Suprapubic skin (tissue), 4 donors: ENCODE measurements at regions not wholly inside any gene's neighbourhood (a gene's known extent, or its start where the extent isn't known, plus 50 kb on each side); places are given as distances from the start of the nearest gene placed in this dataset.

Source experiments
- DNase-seq, 2 donors: peaks; one replicate each; pipeline ENCODE4 v3.0.0-alpha.2; 2019; ENCODE audit warnings: low spot score in 2 of 2
- H3K27ac ChIP-seq: fragments of 200-600 bp; sonication (generic); one replicate; pipeline ENCODE4 v1.5.1; 2019
- H3K27me3 ChIP-seq: fragments of 200-600 bp; sonication (generic); one replicate; pipeline ENCODE4 v1.5.1; 2019
- H3K36me3 ChIP-seq: fragments of 200-600 bp; sonication (generic); one replicate; pipeline ENCODE4 v1.5.1; 2019
- H3K4me1 ChIP-seq: fragments of 200-600 bp; sonication (generic); one replicate; pipeline ENCODE4 v1.5.1; 2019
- H3K4me3 ChIP-seq: fragments of 200-600 bp; sonication (generic); one replicate; pipeline ENCODE4 v1.5.1; 2019; ENCODE audit warnings: mild to moderate bottlenecking
- H3K9me3 ChIP-seq: fragments of 200-600 bp; sonication (generic); one replicate; pipeline ENCODE4 v1.5.1; 2019
- CTCF ChIP-seq, 2 donors: fragments of 200-600 bp in 1 of 2; fragments of 450-650 bp in 1 of 2; sonication (generic) in 1 of 2; IDR thresholded peaks; one replicate each; pipeline ENCODE4 v1.5.1; 2016 to 2019; ENCODE audit warnings: antibody characterized with exemption in 2 of 2, mild to moderate bottlenecking in 1 of 2, moderate library complexity in 1 of 2
- EP300 ChIP-seq: sonication (generic); formaldehyde crosslinking; IDR thresholded peaks from one replicate; pipeline ENCODE4 v1.6.1; 2017; ENCODE audit warnings: antibody characterized with exemption
- POLR2A ChIP-seq, 2 donors: fragments of 450-650 bp; IDR thresholded peaks; one replicate each; pipeline ENCODE4 v1.6.1; 2017; ENCODE audit warnings: antibody characterized with exemption in 2 of 2, mild to moderate bottlenecking in 2 of 2, moderate library complexity in 2 of 2
- POLR2AphosphoS5 ChIP-seq, 3 donors: sonication (generic); formaldehyde crosslinking; IDR thresholded peaks; one replicate each; pipeline ENCODE4 v1.6.1; 2017; ENCODE audit warnings: antibody characterized with exemption in 3 of 3
- WGBS: methylation state at CpG from one replicate; pipeline ENCODE4 v1.1.5; 2018; 5-methylcytosine and 5-hydroxymethylcytosine counted together

- Histone ChIP-seq H3K4me3 (no peak overlapping the region), H3K27ac (no peak overlapping the region), H3K36me3 (no peaks in the 10 kb centered on the region), H3K27me3 (peaks cover 3% of the 10 kb centered on the region), H3K9me3 (no peaks in the 10 kb centered on the region), H3K4me1 (no peaks in the 10 kb centered on the region)
- TF ChIP-seq EP300 (no peak), POLR2A (IDR thresholded peaks at IDR 0.05) (no peak), POLR2AphosphoS5 (IDR thresholded peaks at IDR 0.05) (no peak), CTCF (IDR thresholded peaks at IDR 0.05) (no peak)
- DNase-seq = no peak
- WGBS = 46% methylated on average over 7 of the region's 7 CpGs
These were observed 593.5 kb downstream of the TOX3 start for GRCh38 chr16:51953286-51953985.

GRCh38 chr16:51952500-51952899 lies 594.4 kb downstream of the TOX3 start:
- peaks cover 3% of the 10 kb centered on the region for H3K27me3 ChIP-seq
- TF ChIP-seq POLR2AphosphoS5 (IDR thresholded peaks at IDR 0.05) = no peak
- TF ChIP-seq EP300 = no peak
- no peak for TF ChIP-seq POLR2A (IDR thresholded peaks at IDR 0.05)
- TF ChIP-seq CTCF (IDR thresholded peaks at IDR 0.05) = no peak
- no peaks in the 10 kb centered on the region for H3K4me1 ChIP-seq
- no peaks in the 10 kb centered on the region for H3K9me3 ChIP-seq
- no peaks in the 10 kb centered on the region for H3K36me3 ChIP-seq
- H3K4me3 ChIP-seq = no peak overlapping the region
- no peak overlapping the region for H3K27ac ChIP-seq
- DNase-seq = no peak
- WGBS = 91% methylated on average over 3 of the region's 3 CpGs

- WGBS = 50% methylated on average over 7 of the region's 7 CpGs
- no peaks in the 10 kb centered on the region for H3K9me3 ChIP-seq
- TF ChIP-seq POLR2AphosphoS5 (IDR thresholded peaks at IDR 0.05) = no peak
- TF ChIP-seq CTCF (IDR thresholded peaks at IDR 0.05) = no peak
- no peak for TF ChIP-seq EP300
- TF ChIP-seq POLR2A (IDR thresholded peaks at IDR 0.05) = no peak
- H3K36me3 ChIP-seq = no peaks in the 10 kb centered on the region
- no peaks in the 10 kb centered on the region for H3K4me1 ChIP-seq
- no peak overlapping the region for H3K27ac ChIP-seq
- H3K27me3 ChIP-seq = peaks cover 3% of the 10 kb centered on the region
- no peak for DNase-seq
- no peak overlapping the region for H3K4me3 ChIP-seq
These were observed 595.2 kb downstream of the TOX3 start for GRCh38 chr16:51951668-51952298.

GRCh38 chr16:51950118-51950780 lies 596.7 kb downstream of the TOX3 start:
- Histone ChIP-seq H3K27ac (no peak overlapping the region), H3K4me3 (no peak overlapping the region), H3K36me3 (no peaks in the 10 kb centered on the region), H3K4me1 (no peaks in the 10 kb centered on the region), H3K9me3 (no peaks in the 10 kb centered on the region), H3K27me3 (peaks cover 3% of the 10 kb centered on the region)
- 78% methylated on average over 3 of the region's 3 CpGs for WGBS
- no peak for DNase-seq
- TF ChIP-seq CTCF (IDR thresholded peaks at IDR 0.05) = no peak
- TF ChIP-seq POLR2A (IDR thresholded peaks at IDR 0.05) = no peak
- TF ChIP-seq EP300 = no peak
- TF ChIP-seq POLR2AphosphoS5 (IDR thresholded peaks at IDR 0.05) = no peak

- no peak for TF ChIP-seq CTCF (IDR thresholded peaks at IDR 0.05)
- TF ChIP-seq POLR2AphosphoS5 (IDR thresholded peaks at IDR 0.05) = no peak
- TF ChIP-seq POLR2A (IDR thresholded peaks at IDR 0.05) = no peak
- no peak for TF ChIP-seq EP300
- 59% methylated on average over 2 of the region's 2 CpGs for WGBS
- Histone ChIP-seq H3K27ac (no peak overlapping the region), H3K27me3 (peaks cover 2% of the 10 kb centered on the region), H3K4me1 (no peaks in the 10 kb centered on the region), H3K4me3 (no peak overlapping the region), H3K9me3 (no peaks in the 10 kb centered on the region), H3K36me3 (no peaks in the 10 kb centered on the region)
- DNase-seq = no peak
These were observed 597.7 kb downstream of the TOX3 start for GRCh38 chr16:51949282-51949681.
